Posterior vena cava (tissue), 2 donors: ENCODE measurements at regions not wholly inside any gene's neighbourhood (a gene's known extent, or its start where the extent isn't known, plus 50 kb on each side); places are given as distances from the start of the nearest gene placed in this dataset.
"Not testable (repeated sequence)": the region's sequence is repeated elsewhere in the genome, so short reads cannot be mapped to it uniquely, and the experiment has no call there.

Experiments
- DNase-seq: peaks from one replicate; pipeline ENCODE4 v3.0.0-alpha.2; 2020; ENCODE audit warnings: low spot score
- intact Hi-C, 2 donors: fragments of 100-400 bp; cut with DNase I; formaldehyde crosslinking; loops; one replicate each; pipeline versions ENCODE4 v1.14.1 to v1.14.2; 2022 to 2023
- donor health status: DM: yes; HTN: yes; CAD: no.
- donor health status: DM: yes; HTN: yes; CAD: no.

GRCh38 chr1:143848859-143849258 lies 122.9 kb downstream of the FAM72C start:
- intact Hi-C loops, DNase-seq: not testable (repeated sequence)

DNA sequence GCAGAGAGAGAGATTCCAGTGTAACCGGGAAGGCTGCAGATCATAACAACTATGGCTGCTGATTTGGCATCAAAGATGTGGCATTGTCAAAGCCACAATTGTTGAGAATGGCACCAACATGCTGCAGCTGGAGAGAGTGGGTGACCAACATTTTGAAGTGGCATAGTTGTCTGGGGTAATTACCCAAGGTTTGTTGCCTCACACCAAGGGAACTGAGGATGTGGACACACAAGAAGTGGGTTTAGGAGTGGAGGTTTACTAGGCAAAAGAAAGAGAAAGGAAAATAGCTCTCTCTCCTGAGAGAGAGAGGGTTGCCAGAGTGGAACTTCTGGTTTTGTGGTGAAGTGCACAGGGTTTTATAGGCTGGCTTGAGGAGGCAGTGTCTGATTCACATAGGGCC lies 126.6 kb downstream of the FAM72C start:
- intact Hi-C loops, DNase-seq: not testable (repeated sequence)

- DNase-seq, intact Hi-C loops: not testable (repeated sequence)
Measured at GRCh38 chr1:143842058-143842457, 129.7 kb downstream of the FAM72C start.

DNA sequence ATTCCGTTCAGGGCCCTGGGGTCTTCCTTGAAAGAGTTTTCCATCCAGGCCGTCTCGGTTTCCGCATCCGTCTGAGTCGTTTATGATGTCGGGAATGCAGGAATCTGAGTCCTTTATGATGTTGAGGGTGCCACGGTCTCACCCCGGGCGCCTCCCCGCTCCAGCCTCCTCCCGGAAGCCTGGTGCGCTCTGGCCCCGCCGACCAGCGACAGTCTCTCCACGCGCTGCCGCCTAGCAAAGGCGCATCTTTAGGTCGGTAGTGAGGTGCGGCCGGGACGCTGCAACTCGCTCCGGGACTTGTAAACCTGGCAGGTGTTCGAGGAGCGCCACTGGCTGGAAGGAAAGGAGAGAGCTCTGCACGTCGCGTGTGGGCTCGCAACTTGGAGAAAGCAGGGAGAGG lies 132.6 kb downstream of the FAM72C start:
- DNase-seq, intact Hi-C loops: not testable (repeated sequence)

GRCh38 chr1:143838598-143838929 lies 133.2 kb downstream of the FAM72C start:
- intact Hi-C loops, DNase-seq: not testable (repeated sequence)

GRCh38 chr1:143837924-143838597 lies 133.7 kb downstream of the FAM72C start:
- intact Hi-C loops, DNase-seq: not testable (repeated sequence)

DNA sequence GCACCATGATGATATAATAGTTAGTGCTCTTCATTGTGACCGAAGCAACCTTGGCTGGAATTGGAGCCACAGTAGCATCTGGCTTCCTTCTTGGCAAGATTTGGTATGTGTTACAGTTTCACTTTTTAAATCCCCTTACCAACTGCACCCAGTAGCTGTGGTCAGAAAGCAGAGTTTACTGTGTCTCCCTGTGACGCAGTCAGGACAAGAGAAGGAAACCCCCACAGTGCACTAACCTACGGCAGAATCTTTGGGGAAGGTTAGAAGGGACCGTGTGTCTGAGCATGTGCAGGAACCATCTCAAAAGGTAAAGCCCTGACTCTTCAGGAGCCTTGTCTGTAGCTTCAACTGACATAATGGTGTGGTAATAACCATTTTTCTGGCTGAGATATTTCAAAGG lies 138.4 kb downstream of the FAM72C start:
- intact Hi-C loops, DNase-seq: not testable (repeated sequence)

DNA sequence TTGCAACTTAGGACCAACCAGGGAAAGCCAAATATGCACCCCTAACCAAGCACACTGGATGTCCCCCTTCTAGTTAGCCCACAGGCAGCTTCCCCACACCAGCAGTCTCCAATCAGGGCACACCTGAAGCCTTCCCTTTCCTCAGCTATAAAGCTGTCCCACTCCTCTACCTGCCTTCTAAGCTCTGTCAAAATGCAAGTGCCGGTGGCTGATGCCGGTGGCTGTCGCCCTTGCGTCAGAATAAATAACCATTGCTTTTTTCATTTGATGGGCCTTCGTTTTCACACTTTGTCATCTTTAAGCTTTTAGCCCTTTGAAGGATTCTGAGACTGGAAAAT lies 139.4 kb downstream of the FAM72C start:
- DNase-seq, intact Hi-C loops: not testable (repeated sequence)

- intact Hi-C loops = not testable (repeated sequence)
- DNase-seq = peak; percentile 78
Measured at GRCh38 chr1:143831479-143832378, 140.1 kb downstream of the FAM72C start.

GRCh38 chr1:143826162-143826561 lies 145.6 kb downstream of the FAM72C start:
- intact Hi-C loops = not testable (repeated sequence)

DNA sequence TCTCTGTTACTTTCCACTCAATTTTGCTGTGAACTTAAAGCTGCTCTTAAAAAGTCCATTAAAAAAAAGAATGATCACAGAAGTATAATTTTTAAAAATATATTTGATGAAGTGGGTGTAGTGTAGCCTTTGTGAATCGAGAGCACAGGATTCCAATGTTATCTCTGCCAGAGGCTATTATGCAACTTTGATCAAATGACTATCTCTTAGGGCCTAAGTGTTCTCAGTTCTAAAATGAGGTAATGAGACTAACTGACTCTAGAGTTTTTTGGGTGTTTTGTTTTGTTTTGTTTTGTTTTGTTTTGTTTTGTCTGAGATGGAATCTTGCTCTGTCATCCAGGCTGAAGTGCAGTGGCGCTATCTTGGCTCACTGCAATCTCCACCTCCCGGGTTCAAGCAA lies 147.5 kb downstream of the FAM72C start:
- DNase-seq, intact Hi-C loops: not testable (repeated sequence)

More at GRCh38 chr1:143826162-143826561, 145.6 kb downstream of the FAM72C start:
- not testable (repeated sequence) for DNase-seq

- intact Hi-C loops, DNase-seq: not testable (repeated sequence)
Measured at GRCh38 chr1:143820058-143820457, 151.7 kb downstream of the FAM72C start.

- DNase-seq, intact Hi-C loops: not testable (repeated sequence)
Measured at GRCh38 chr1:143816369-143816768, 155.4 kb downstream of the FAM72C start.

DNA sequence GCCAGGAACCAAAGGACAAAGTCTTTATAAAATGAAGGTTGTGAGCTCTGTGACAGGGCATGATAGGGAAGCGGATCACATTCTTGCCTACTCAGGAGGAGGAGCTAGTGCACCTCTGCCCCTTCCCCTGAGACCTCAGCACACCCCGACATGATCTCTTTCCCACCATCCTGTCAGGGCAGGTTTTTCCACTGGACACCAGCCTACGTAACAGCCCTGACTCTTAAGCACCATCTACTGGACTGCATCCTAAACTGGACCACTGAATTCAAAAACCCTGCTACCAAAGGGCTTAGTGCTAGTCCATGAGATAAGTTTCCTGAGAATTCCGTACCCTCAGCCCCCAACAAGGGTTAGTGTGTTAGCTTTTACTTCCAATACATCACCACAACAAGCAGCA lies 166.4 kb downstream of the FAM72C start:
- DNase-seq, intact Hi-C loops: not testable (repeated sequence)

GRCh38 chr1:143804707-143805356 lies 167.0 kb downstream of the FAM72C start:
- DNase-seq = peak; percentile 68

GRCh38 chr1:143803927-143804411 lies 167.8 kb downstream of the FAM72C start:
- peak; percentile 82 for DNase-seq
- intact Hi-C loops = not testable (repeated sequence)

More at GRCh38 chr1:143804707-143805356, 167.0 kb downstream of the FAM72C start:
- intact Hi-C loops = not testable (repeated sequence)

- intact Hi-C loops, DNase-seq: not testable (repeated sequence)
Measured at GRCh38 chr1:143803095-143803494, 168.7 kb downstream of the FAM72C start.

GRCh38 chr1:143799568-143800187 lies 172.1 kb downstream of the FAM72C start:
- DNase-seq, intact Hi-C loops: not testable (repeated sequence)

DNA sequence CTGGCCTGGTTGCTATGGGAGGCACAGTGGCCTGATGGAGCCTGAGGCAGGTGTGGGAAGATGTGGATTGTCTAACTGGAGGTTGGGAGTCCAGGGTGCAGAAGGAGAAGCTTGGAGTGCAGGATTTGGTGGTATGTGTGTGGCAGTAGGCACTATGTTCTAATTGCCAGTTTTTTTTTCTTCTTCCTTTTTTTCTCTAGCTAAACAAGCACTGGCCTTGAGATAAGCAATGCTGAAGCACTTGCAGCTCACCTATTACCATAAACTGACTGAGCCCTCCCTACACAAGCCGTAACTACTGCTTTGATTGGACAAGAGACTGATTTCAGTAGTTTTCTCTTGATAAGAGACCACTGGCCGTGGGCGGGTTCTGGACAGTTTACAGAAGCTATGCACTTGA lies 175.4 kb downstream of the FAM72C start:
- intact Hi-C loops, DNase-seq: not testable (repeated sequence)
